GM21576 (cell line): ENCODE measurements at regions not wholly inside any gene's neighbourhood (a gene's known extent, or its start where the extent isn't known, plus 50 kb on each side); places are given as distances from the start of the nearest gene placed in this dataset.

Experiments used
- ATAC-seq: cut with Tn5 transposase; IDR thresholded peaks from one replicate; pipeline ENCODE4 v1.9.1; 2021; ENCODE audit warnings: mild to moderate bottlenecking, moderate library complexity; ENCODE audit not compliant: unreplicated experiment

GRCh38 chr16:52056259-52056658 lies 490.7 kb downstream of the TOX3 start:
- ATAC-seq, result no peak

DNA sequence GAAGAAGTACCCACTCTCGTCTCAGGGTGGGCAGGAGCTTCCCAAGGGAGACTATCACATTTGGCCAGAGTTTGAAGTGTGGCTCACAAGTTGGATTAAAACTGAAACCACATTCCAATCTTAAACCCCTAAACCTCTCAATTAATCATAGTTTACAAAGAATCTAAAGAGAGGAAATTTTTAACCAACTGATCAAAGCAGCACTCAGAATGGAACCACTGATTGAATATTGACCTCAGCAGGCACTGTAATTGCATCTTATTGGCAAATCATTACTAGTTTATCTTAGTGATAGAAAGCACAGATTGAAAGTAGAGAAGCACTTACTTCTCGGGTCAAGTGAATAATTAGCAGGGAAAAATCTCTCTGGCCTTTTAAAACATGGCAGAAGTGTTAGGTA lies 491.6 kb downstream of the TOX3 start:
- ATAC-seq, result no peak

DNA sequence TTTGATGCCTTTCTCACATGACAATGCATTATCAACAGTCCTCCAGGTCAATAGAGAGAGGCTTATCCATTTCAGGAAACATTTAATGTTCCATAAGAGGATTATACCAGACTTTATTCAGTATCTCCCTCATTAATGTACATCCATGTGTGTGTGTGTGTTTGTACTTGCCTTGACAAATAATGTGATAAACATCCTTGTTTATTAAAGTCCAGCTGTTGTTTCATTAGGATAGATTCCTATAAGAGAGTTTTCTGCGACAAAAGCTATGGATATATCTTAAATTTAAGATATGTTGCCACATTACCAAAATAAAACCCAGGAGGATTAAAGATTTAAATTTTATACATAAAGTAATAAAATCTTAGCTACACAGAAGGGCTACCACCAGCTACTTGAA lies 492.6 kb downstream of the TOX3 start:
- no peak for ATAC-seq

GRCh38 chr16:52052818-52053217 lies 494.1 kb downstream of the TOX3 start:
- ATAC-seq, result no peak

GRCh38 chr16:52051414-52052172 lies 495.4 kb downstream of the TOX3 start:
- no peak for ATAC-seq

DNA sequence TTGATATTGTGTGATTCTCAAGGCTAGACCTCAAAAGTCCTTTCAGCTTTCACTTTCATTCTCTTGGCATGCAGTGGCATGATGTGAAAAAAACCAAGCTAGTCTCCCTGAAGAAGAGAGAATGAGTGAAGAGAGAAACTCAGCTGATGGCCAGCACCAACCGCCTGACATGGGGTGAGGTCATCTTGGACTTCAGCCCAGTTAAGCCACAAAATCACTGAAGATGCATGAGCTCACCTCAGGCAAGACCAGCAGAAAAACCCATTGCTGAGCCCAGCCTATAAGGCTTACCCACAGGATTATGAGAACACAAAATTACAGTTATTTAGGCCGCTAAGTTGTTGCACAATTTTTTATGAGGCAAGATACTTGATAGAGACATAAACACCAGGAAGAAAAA lies 496.5 kb downstream of the TOX3 start:
- ATAC-seq, result no peak

GRCh38 chr16:52035436-52035835 lies 511.5 kb downstream of the TOX3 start:
- no peak for ATAC-seq

DNA sequence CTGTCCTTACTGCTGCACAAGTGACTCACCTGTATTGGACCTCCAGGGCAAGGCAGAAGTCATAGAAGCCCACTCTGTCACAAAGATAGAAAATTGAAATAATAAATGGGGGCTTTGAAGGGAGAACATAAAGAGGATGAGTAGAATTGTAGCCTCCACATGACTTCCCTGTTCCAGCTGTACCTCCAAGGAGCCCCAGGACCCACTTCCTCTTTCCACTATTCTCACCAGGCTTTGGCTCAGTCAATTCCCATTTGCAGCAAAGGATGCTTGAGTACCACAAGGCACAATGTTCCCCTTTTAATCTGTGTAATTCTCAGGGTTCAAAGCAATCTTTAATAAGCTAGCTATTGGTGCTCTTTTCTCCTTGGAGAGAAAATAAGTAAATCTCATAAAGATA lies 512.1 kb downstream of the TOX3 start:
- ATAC-seq, result no peak

DNA sequence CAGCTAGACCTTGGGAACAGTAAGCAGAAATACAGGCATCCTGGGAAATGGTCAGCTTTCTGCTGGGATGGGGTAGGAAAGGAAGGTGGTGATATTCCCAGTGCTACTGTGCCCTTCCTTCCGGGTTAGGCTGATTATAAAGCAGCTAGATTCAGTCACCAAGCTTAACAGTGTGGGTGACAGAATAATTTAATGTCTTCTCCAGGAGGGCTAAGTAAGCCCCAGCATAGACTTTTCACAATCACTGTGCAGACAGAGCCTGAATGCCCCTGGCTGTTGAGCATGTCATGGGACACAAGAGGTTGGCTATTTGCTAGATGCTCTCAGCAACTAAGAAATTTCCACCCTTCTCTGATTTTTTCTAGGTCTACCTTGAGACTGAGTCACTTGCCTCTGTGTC lies 513.0 kb downstream of the TOX3 start:
- ATAC-seq, result no peak

DNA sequence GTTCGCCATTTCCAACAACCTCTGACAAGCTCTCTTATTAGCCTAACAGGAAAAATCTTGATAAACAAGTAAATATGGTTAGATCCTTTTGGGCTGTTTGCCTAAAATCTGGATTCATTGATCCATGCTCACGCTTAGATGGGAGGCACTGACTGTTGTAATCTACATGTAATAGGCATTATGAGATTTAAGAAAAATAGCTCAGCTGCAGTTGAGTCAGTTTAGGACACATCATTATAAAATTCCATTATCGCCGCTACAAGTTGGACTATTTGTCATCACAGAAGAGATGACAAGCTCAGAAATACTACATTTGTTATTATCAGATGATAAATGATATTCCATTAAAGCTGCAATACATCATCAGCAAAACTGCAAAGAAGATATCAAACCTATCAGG lies 524.0 kb downstream of the TOX3 start:
- ATAC-seq, result no peak

DNA sequence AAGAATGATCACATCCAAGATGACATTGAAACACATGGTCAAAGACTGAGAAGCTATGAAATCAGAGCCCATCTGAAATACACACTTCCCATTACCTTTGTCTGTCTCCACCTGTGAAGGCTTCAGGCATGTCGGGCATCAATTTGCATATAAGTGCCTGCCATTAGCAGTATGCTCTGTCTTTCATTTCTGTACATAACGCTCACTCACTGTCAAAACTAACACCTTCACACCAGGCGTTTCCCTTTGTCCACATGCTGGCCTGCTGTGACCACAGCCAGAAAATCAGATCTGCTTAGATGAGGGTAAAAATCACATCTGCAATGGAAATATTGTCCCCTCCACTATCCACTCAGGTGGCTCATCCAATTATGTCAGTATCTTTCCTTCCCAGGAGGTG lies 524.8 kb downstream of the TOX3 start:
- ATAC-seq, result no peak

DNA sequence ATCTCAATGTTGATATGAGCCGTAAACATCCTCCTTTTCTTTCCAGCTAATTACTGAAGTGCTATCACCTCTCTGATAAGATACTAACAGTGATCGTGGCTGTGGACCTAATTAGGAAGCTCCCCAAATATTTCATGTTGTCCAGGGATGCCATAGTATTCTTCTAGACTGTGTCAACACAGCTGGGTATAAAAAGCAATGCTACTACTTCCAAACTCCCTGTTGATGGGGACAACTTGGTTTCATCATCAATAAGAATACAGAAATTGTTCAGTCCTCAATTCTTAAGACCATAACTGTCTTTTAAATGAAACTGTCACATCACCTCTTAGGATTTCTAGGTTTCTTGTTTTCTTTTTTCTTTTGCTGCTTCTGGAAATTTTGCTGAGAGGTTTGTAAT lies 530.6 kb downstream of the TOX3 start:
- ATAC-seq, result no peak

DNA sequence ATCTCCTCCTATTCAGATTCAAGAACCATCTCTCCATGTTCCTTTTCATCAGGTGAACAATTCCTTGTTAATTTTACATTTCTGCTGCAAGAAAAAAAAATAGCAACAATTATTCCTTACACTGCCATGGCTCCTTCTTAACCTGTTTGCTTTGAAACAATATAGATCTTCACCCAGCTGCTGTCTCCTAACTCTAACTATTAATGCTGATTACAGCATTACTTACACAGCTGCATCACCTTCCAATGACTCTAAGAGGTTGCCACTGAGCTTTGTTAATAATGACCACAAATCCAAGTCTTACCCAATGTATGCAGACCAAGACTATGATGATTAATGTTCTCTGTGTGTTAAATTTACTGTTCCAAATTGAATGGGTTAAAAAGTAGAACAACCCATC lies 541.4 kb downstream of the TOX3 start:
- no peak for ATAC-seq

- ATAC-seq, result no peak
Measured at GRCh38 chr16:52004343-52004742, 542.6 kb downstream of the TOX3 start.

DNA sequence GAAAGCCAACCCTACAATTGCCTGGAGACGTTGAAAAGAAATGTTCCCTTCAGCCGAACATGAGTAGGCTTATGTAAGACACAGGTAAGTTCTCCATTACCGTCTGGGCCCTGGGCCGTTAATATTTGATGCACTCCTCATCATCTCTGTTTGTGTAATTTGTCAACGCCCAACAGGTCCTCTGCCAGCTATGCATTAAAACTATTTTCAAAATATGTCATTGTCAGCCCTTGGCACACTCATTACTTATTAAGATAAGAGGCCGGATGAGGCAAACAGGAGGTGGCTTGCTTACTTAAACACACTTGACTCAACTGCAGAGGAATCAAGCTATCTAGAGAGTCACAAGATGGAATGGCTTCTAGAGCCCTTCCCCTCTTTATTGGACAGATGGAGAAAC lies 544.9 kb downstream of the TOX3 start:
- no peak for ATAC-seq

DNA sequence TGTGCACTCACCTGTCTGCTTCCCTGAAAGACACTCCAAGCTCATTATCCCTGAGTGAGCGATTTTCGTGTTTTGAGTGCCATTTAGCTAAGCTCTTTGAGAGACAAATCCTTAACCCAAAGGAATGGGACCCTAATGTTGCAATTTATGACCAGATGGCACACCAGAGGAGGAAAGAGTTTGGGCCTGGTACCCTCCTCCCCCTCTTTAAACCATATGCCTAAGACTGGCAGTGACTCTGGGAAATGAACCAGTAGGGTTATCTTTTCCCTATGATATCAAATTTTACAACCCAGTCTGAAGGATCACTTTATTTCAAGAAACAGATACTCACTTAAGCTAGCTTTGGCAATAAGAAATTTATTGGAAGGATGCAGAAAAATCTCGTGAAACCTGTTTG lies 550.4 kb downstream of the TOX3 start:
- ATAC-seq, result no peak

DNA sequence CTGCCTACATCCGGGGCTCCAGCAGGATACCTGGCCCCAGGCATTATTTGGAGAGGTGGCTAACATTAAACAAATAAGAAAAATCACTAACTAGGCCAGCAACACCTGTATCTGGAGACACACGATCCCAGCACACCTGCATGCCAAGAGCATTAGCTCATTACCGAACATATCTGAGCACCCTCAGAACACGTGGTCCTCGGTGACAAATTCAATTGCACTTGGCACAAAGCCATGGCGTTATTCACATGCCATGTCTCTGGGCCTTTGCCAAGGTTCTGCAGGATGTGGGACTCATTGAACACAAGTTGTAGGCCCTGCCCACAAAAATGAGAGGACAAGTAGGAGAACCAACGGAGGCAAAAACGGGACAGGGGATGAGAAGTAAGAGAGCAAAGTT lies 552.3 kb downstream of the TOX3 start:
- ATAC-seq, result no peak

- no peak for ATAC-seq
Measured at GRCh38 chr16:51989637-51990230, 557.2 kb downstream of the TOX3 start.

DNA sequence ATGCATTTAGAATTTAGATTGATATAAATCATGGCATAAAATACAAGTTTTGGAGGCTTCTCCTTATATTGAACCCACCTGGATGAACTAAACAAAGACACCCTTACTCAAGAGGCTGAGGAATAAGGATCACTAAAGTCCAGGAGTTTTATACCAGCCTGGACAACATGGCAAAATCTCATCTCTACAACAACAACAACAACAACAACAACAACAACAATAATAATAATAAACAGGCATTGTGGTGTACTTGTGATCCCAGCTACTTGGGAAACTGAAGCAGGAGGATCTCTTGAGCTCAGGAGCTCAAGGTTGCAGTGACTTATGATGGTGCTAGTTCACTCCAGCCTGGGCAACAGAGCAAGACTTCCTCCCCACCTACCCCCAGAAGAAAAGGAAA lies 558.0 kb downstream of the TOX3 start:
- no peak for ATAC-seq

- no peak for ATAC-seq
Measured at GRCh38 chr16:51987519-51987918, 559.4 kb downstream of the TOX3 start.

- no peak for ATAC-seq
Measured at GRCh38 chr16:51986717-51987116, 560.2 kb downstream of the TOX3 start.

DNA sequence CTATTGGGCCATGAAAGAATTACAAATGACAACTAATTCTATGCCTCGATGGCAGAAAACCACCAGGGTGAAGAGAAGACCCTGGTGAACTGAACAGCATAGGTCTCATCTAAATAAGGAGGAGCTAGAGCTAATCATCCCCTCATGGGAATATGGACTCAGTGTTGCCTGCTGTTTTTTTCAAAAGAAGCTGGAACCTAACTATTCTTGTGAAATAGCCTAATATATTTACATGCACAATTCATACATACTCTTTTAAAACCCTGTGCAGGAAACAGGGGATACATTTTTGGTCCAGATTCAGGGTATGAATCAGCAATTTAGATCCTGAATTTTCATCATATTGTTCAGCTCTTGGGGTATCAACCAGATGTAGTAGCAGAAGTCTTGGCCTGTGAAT lies 560.6 kb downstream of the TOX3 start:
- ATAC-seq, result no peak

DNA sequence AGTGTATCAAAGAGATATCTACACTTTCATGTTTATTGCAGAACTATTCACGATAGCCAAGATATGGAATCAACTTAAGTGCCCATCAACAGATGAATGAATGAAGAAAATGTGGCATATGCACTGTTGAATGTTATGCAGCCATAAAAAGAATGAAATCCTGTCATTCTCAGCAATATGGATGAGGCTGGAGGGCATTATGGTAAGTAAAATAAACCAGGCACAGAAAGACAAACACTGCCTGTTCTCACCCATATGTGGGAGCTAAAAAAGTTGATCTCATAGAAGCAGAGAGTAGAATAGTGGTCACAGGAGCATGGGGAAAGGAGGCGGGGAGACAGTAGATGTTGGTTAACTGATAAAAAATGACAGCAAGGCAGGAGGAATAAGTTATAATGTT lies 561.8 kb downstream of the TOX3 start:
- no peak for ATAC-seq
